PC-9 (cell line): ENCODE measurements at regions not wholly inside any gene's neighbourhood (a gene's known extent, or its start where the extent isn't known, plus 50 kb on each side); places are given as distances from the start of the nearest gene placed in this dataset.

Experiments used
- CTCF ChIP-seq: fragments of 200-600 bp; sonication (generic); conservative IDR thresholded peaks from 2 replicates; pipeline ENCODE4 v1.6.1; 2017; ENCODE audit warnings: mixed run types, antibody characterized with exemption, mild to moderate bottlenecking, moderate library complexity
- EZH2 ChIP-seq: fragments of 200-600 bp; sonication (generic); IDR thresholded peaks from 2 replicates; pipeline ENCODE4 v1.8.0; 2017; ENCODE audit warnings: antibody characterized with exemption, low read depth

- TF ChIP-seq CTCF (no peak), EZH2 (no peak)
Observed at GRCh38 chr6:104014163-104014959, 845.4 kb downstream of the HACE1 start.
